Body of pancreas (tissue), 4 donors: ENCODE measurements at regions not wholly inside any gene's neighbourhood (a gene's known extent, or its start where the extent isn't known, plus 50 kb on each side); places are given as distances from the start of the nearest gene placed in this dataset.

Experiments
- ATAC-seq: fragments of 150-250 bp; one replicate; pipeline ENCODE4 v1.9.1; 2016
- DNase-seq, 4 donors: peaks; one replicate each; pipeline ENCODE4 v3.0.0-alpha.2; 2019
- H3K27ac ChIP-seq, 4 donors: fragments of 200-600 bp; sonication (generic); 1 replicate in 3 of 4; 2 replicates in 1 of 4; pipeline versions ENCODE4 v1.5.1 to v1.6.1; 2016 to 2019; ENCODE audit warnings: mild to moderate bottlenecking in 1 of 4, mixed read lengths in 1 of 4, moderate library complexity in 1 of 4
- H3K27me3 ChIP-seq, 2 donors: fragments of 200-600 bp; sonication (generic); one replicate each; pipeline ENCODE4 v1.6.0; 2016; ENCODE audit warnings: mild to moderate bottlenecking in 1 of 2
- H3K36me3 ChIP-seq, 2 donors: fragments of 200-600 bp; sonication (generic); replicated peaks in 1 of 2; 2 replicates each; pipeline ENCODE4 v1.5.1; 2016; ENCODE audit warnings: low read depth in 2 of 2; ENCODE audit not compliant: insufficient read depth in 1 of 2
- H3K4me1 ChIP-seq: fragments of 200-600 bp; sonication (generic); one replicate; pipeline ENCODE4 v1.6.0; 2016
- H3K4me3 ChIP-seq, 2 donors: fragments of 200-600 bp; sonication (generic); 1 replicate in 1 of 2; 2 replicates in 1 of 2; pipeline ENCODE4 v1.5.1; 2016 to 2019
- H3K9me3 ChIP-seq, 3 donors: fragments of 200-600 bp; sonication (generic); 1 replicate in 2 of 3; 2 replicates in 1 of 3; pipeline ENCODE4 v1.5.1; 2016
- POLR2A ChIP-seq, 3 donors: fragments of 450-650 bp; IDR thresholded peaks; one replicate each; pipeline ENCODE4 v1.6.1; 2016; ENCODE audit warnings: antibody characterized with exemption in 3 of 3, mild to moderate bottlenecking in 2 of 3
- WGBS, 2 donors: methylation state at CpG; one replicate each; pipeline ENCODE4 v1.1.5; 2017; 5-methylcytosine and 5-hydroxymethylcytosine counted together
- intact Hi-C: fragments of 100-400 bp; cut with DNase I; formaldehyde crosslinking; loops from one replicate; pipeline ENCODE4 v1.15.1; 2023
- TF ChIP-seq, protein P1 (sequence below), 7 experiments: fragments of 450-650 bp in 4 of 7; fragments of 200-600 bp in 3 of 7; sonication (generic) in 3 of 7; IDR thresholded peaks; one replicate each; pipeline ENCODE4 v1.5.1; 2016 to 2019; ENCODE audit warnings: antibody characterized with exemption in 7 of 7

DNA sequence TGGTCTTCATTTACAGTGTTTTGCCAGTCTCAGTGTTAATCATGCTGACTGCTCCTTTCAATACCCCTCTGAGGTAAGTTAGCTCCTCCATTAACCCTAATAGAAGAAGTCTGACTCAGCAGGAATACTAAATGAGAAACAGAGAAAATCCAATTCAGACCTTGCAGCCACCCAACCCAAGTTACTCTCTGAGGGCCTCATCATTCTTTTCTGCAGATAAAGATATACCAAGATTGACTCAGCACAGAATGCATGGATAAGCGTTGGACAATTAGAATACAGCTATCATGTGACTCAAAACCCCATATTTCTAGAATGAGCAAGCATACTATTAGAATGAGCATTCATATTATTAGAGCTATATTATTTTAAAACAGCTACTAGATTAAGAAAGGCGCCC, 389.1 kb upstream of the SGO1 start:
- DNase-seq, result no peak
- H3K27ac ChIP-seq, result no peak overlapping the region
- H3K4me3 ChIP-seq, result no peak overlapping the region
- no peaks in the 10 kb centered on the region for H3K36me3 ChIP-seq
- no peaks in the 10 kb centered on the region for H3K4me1 ChIP-seq
- TF ChIP-seq POLR2A (IDR thresholded peaks at IDR 0.05), result no peak
- TF ChIP-seq, protein P1, sequence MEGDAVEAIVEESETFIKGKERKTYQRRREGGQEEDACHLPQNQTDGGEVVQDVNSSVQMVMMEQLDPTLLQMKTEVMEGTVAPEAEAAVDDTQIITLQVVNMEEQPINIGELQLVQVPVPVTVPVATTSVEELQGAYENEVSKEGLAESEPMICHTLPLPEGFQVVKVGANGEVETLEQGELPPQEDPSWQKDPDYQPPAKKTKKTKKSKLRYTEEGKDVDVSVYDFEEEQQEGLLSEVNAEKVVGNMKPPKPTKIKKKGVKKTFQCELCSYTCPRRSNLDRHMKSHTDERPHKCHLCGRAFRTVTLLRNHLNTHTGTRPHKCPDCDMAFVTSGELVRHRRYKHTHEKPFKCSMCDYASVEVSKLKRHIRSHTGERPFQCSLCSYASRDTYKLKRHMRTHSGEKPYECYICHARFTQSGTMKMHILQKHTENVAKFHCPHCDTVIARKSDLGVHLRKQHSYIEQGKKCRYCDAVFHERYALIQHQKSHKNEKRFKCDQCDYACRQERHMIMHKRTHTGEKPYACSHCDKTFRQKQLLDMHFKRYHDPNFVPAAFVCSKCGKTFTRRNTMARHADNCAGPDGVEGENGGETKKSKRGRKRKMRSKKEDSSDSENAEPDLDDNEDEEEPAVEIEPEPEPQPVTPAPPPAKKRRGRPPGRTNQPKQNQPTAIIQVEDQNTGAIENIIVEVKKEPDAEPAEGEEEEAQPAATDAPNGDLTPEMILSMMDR (IDR thresholded peaks at IDR 0.05), result no peak
- no peak for ATAC-seq
- WGBS, 2 donors, result 82 to 83% methylated on average over 2 of the region's 2 CpGs
- no peaks in the 10 kb centered on the region for H3K9me3 ChIP-seq
- H3K27me3 ChIP-seq, result no peaks in the 10 kb centered on the region
- intact Hi-C loops, result no loop called here

- H3K27ac ChIP-seq, result no peak overlapping the region
- ATAC-seq (no peak), DNase-seq (no peak)
- 83 to 86% methylated on average over 4 of the region's 4 CpGs for WGBS, 2 donors
- H3K4me1 ChIP-seq, result no peaks in the 10 kb centered on the region
- intact Hi-C loops, result no loop called here
- no peak for TF ChIP-seq POLR2A (IDR thresholded peaks at IDR 0.05)
- no peaks in the 10 kb centered on the region for H3K27me3 ChIP-seq
- H3K9me3 ChIP-seq, result no peaks in the 10 kb centered on the region
- no peaks in the 10 kb centered on the region for H3K36me3 ChIP-seq
- no peak overlapping the region for H3K4me3 ChIP-seq
These were observed 388.7 kb upstream of the SGO1 start for GRCh38 chr3:20574746-20575145.

- Histone ChIP-seq H3K9me3 (no peaks in the 10 kb centered on the region), H3K4me3 (no peak overlapping the region), H3K27me3 (no peaks in the 10 kb centered on the region), H3K27ac (no peak overlapping the region), H3K36me3 (no peaks in the 10 kb centered on the region), H3K4me1 (no peaks in the 10 kb centered on the region)
- TF ChIP-seq, protein P1 (IDR thresholded peaks at IDR 0.05), result no peak
- no peak for TF ChIP-seq POLR2A (IDR thresholded peaks at IDR 0.05)
- DNase-seq, result no peak
- no peak for ATAC-seq
- intact Hi-C loops, result no loop called here
- WGBS, 2 donors, result 76 to 87% methylated on average over 3 of the region's 3 CpGs
These were observed 387.2 kb upstream of the SGO1 start for GRCh38 chr3:20573175-20573574.

DNA sequence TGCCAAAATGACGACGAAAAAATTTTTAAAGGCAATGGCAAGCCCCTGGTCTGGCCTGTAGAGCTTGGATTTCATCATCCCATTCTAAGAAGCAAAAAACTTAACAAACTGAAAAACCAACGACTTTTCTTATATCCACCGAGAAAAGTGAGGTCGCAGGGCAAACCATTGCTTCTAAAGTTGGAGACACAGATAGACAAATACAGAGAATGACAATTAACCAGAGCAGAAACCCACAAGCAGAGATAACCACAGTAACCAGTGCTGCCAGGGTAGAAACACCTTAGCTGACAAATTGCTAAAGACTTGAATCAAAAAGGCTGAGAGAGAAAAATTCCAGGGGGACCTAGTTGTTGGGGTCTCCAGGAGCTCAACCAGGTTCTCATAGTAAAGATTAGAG, 386.5 kb upstream of the SGO1 start:
- WGBS, 2 donors, result 86 to 91% methylated on average over 5 of the region's 5 CpGs
- Histone ChIP-seq H3K4me1 (no peaks in the 10 kb centered on the region), H3K9me3 (no peaks in the 10 kb centered on the region), H3K4me3 (no peak overlapping the region), H3K27ac (no peak overlapping the region), H3K27me3 (no peaks in the 10 kb centered on the region), H3K36me3 (no peaks in the 10 kb centered on the region)
- intact Hi-C loops, result no loop called here
- DNase-seq, result no peak
- TF ChIP-seq, protein P1 (IDR thresholded peaks at IDR 0.05), result no peak
- TF ChIP-seq POLR2A (IDR thresholded peaks at IDR 0.05), result no peak
- no peak for ATAC-seq

GRCh38 chr3:20569310-20569709, 383.3 kb upstream of the SGO1 start:
- TF ChIP-seq, protein P1 (IDR thresholded peaks at IDR 0.05), result no peak
- TF ChIP-seq POLR2A (IDR thresholded peaks at IDR 0.05), result no peak
- DNase-seq, result no peak
- no peak for ATAC-seq
- Histone ChIP-seq H3K27me3 (no peaks in the 10 kb centered on the region), H3K4me3 (no peak overlapping the region), H3K36me3 (no peaks in the 10 kb centered on the region), H3K9me3 (no peaks in the 10 kb centered on the region), H3K4me1 (no peaks in the 10 kb centered on the region), H3K27ac (no peak overlapping the region)
- WGBS, 2 donors, result 6 to 8% methylated on average over 2 of the region's 2 CpGs
- intact Hi-C loops, result no loop called here
